ENCODE measurements at regions not wholly inside any gene's neighbourhood (a gene's known extent, or its start where the extent isn't known, plus 50 kb on each side); places are given as distances from the start of the nearest gene placed in this dataset.
"Not testable (repeated sequence)": the region's sequence is repeated elsewhere in the genome, so short reads cannot be mapped to it uniquely, and the experiment has no call there.

DNA sequence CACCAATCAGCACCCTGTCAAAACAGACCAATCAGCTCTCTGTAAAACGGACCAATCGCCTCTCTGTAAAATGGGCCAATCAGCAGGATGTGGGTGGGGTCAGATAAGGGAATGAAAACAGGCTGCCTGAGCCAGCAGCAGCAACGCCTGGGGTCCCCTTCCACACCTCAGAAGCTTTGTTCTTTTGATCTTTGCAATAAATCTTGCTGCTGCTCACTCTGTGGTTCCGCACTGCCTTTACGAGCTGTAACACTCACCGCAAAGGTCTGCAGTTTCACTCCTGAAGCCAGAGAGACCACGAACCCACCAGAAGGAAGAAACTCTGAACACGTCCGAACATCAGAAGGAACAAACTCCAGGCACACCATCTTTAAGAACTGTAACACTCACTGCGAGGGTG, 251.4 kb downstream of the ZIC4 start:
- TF ChIP-seq POLR2AphosphoS5 (IDR thresholded peaks at IDR 0.05; ENCODE audit: low read depth); EZH2 (IDR thresholded peaks at IDR 0.05; ENCODE audit: low read depth, unreplicated experiment); NANOG (IDR thresholded peaks at IDR 0.05; ENCODE audit: borderline replicate concordance); EZH2phosphoT487 (IDR thresholded peaks at IDR 0.05; ENCODE audit: unreplicated experiment); CREB1 (CRISPR knock-in tag; IDR thresholded peaks at IDR 0.05; ENCODE audit: low read depth); STAT1 (IDR thresholded peaks at IDR 0.05; ENCODE audit: unreplicated experiment); JUNB (IDR thresholded peaks at IDR 0.05; ENCODE audit: unreplicated experiment): not testable (repeated sequence)
- TF ChIP-seq, protein P1, sequence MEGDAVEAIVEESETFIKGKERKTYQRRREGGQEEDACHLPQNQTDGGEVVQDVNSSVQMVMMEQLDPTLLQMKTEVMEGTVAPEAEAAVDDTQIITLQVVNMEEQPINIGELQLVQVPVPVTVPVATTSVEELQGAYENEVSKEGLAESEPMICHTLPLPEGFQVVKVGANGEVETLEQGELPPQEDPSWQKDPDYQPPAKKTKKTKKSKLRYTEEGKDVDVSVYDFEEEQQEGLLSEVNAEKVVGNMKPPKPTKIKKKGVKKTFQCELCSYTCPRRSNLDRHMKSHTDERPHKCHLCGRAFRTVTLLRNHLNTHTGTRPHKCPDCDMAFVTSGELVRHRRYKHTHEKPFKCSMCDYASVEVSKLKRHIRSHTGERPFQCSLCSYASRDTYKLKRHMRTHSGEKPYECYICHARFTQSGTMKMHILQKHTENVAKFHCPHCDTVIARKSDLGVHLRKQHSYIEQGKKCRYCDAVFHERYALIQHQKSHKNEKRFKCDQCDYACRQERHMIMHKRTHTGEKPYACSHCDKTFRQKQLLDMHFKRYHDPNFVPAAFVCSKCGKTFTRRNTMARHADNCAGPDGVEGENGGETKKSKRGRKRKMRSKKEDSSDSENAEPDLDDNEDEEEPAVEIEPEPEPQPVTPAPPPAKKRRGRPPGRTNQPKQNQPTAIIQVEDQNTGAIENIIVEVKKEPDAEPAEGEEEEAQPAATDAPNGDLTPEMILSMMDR (conservative IDR thresholded peaks at IDR 0.05; ENCODE audit: low read depth in 2 of 2) = not testable (repeated sequence)
- TF ChIP-seq, protein P2, sequence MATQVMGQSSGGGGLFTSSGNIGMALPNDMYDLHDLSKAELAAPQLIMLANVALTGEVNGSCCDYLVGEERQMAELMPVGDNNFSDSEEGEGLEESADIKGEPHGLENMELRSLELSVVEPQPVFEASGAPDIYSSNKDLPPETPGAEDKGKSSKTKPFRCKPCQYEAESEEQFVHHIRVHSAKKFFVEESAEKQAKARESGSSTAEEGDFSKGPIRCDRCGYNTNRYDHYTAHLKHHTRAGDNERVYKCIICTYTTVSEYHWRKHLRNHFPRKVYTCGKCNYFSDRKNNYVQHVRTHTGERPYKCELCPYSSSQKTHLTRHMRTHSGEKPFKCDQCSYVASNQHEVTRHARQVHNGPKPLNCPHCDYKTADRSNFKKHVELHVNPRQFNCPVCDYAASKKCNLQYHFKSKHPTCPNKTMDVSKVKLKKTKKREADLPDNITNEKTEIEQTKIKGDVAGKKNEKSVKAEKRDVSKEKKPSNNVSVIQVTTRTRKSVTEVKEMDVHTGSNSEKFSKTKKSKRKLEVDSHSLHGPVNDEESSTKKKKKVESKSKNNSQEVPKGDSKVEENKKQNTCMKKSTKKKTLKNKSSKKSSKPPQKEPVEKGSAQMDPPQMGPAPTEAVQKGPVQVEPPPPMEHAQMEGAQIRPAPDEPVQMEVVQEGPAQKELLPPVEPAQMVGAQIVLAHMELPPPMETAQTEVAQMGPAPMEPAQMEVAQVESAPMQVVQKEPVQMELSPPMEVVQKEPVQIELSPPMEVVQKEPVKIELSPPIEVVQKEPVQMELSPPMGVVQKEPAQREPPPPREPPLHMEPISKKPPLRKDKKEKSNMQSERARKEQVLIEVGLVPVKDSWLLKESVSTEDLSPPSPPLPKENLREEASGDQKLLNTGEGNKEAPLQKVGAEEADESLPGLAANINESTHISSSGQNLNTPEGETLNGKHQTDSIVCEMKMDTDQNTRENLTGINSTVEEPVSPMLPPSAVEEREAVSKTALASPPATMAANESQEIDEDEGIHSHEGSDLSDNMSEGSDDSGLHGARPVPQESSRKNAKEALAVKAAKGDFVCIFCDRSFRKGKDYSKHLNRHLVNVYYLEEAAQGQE (IDR thresholded peaks at IDR 0.05; ENCODE audit: unreplicated experiment) = not testable (repeated sequence)
- TF ChIP-seq, protein P3, sequence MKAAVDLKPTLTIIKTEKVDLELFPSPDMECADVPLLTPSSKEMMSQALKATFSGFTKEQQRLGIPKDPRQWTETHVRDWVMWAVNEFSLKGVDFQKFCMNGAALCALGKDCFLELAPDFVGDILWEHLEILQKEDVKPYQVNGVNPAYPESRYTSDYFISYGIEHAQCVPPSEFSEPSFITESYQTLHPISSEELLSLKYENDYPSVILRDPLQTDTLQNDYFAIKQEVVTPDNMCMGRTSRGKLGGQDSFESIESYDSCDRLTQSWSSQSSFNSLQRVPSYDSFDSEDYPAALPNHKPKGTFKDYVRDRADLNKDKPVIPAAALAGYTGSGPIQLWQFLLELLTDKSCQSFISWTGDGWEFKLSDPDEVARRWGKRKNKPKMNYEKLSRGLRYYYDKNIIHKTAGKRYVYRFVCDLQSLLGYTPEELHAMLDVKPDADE (IDR thresholded peaks at IDR 0.05) = not testable (repeated sequence)
